HG02870 (cell line): ENCODE measurements at regions not wholly inside any gene's neighbourhood (a gene's known extent, or its start where the extent isn't known, plus 50 kb on each side); places are given as distances from the start of the nearest gene placed in this dataset.
A peak's percentile ranks its signal among the peaks of the same experiment; 100 is the strongest.

Experiments
- ATAC-seq: cut with Tn5 transposase; IDR thresholded peaks from one replicate; pipeline ENCODE4 v1.9.1; 2021; ENCODE audit warnings: mild to moderate bottlenecking, moderate library complexity; ENCODE audit not compliant: unreplicated experiment

DNA sequence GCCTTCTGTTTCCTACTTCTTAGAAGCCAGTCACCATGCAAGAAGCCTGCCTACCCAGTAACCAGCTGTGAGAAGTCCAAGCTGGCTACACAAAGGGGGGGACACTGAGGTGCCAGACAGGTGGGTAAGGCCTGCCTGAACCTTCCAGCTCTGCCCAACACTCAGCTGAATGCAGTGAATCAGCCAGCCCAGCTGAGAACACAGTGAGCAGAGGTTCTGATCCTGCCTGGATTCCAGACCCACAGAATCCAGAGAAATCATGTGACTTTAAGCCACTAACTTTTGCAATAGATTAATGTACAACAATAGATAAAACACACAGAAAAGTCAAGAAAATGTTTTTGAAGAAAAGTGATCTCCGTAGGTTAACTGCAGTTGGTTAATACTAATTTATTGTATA lies 151.7 kb downstream of the EFNB2 start:
- no peak for ATAC-seq

DNA sequence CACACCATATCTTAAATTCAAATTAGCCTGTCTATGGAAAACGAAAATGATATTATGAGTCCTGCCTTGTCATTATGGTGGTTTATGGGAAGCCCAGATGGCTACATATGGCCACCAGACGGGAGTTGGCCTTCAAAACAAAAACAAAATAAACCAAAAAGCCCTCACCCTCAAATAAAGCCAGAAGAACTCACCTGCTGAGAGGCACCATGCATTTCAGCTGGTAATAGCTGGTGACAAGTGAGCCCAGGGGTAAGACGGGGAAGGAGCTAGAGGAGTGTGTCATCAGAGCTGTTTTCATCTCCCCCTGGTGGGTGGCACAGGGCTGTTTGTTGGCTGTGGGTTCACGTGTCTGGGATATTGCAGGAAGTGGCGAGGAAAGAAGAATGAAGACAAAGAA lies 152.9 kb downstream of the EFNB2 start:
- ATAC-seq, result no peak

DNA sequence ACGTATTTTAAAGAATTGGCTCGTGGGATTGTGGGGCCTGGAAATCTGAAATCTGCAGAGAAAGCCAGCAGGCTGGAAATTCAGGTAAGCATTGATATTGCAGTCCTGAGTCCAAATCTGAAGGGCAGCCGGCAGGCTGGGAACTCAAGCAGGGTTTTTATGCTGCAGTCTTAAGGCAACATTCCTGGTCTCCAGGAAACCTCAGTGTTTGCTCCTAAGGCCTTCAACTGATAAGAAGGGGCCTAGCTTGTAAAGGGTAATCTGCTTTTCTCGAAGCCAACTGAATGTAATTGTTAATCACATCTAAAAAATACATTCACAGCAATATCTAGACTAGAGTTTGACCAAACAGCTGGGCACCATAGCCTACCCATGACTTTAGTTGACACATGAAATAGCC lies 154.4 kb downstream of the EFNB2 start:
- ATAC-seq, result no peak

DNA sequence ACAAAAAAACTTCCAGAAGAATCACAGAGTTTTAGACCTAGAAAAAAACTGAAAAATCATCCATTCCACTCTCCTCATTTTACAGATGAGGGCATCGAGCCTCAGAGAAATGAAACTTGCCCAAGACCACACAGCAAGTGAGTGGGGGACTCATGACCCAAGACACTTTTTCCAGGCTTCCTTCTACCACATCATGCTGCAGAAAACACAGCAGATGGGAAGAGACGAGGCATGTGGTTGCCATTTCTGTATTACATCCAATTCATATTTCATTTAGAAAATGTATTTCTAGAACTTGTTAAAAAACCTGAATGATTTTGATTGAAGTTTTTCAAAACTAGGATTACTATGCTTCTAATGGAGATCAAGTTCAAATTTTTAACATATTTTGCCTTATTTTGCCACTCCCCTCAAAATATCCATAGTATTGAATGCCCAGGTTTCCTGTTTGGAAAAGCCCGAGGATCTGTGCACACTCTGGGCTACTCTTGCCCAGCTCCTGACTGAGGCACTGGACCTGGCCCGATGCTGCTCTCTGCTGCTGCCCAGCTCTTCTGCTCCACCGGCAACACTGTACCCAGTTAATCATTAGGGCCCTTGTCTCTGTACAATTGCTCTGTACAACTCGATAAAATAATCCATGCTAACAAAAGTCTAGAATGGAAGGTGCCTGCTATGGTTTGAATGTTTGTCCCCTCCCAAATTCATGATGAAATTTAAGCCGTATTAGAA lies 157.4 kb downstream of the EFNB2 start:
- no peak for ATAC-seq

DNA sequence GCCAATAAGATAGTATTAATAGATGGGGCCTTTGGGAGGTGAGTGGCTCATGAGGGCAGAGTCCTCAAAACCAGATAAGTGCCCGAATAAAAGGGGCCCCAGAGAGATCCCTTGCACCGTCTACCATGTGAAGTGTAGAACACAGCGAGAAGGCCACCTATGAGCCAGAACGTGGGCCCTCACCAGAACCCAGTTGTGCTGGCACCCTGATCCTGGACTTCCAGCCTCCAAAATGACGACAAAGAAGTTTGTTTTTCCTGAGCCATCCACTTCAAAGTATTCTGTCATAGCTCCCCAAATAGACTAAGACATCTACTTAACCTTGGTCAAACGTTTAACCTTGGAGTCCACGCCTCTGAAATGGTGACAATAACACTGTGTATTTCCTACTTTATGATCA lies 158.1 kb downstream of the EFNB2 start:
- no peak for ATAC-seq

DNA sequence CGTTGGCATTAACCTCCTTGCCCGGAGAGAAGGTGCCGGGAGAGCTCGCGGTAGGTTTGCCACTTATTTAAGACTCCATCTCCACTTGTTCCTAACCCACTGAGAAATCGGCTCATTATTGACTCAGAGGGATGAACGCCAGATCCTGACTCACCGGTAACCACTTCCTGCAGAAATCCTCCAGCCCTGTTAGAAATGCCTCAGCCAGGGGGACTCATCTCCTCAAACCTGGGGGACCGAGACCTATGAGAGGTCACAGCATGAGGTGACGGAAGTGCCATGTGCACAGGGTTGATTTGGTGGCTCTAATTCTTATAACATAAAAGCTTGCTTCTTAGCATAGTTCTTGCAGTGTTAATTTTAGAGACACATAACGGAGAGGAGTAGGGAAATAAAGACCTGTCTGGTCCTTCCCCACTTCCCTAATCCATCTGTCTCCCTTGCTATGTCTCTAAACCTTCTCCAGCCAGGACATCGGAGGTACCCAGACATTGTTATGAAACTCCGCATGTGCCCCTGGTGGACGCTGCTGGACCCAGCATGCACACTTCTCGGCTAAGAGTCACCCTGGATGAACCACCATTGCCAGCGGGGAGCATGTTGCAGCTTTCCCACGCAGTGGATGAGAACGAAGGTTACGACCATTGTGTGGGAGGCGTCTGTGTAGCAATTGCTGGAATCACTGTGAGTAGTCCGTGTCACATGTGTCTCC lies 158.9 kb downstream of the EFNB2 start:
- no peak for ATAC-seq

DNA sequence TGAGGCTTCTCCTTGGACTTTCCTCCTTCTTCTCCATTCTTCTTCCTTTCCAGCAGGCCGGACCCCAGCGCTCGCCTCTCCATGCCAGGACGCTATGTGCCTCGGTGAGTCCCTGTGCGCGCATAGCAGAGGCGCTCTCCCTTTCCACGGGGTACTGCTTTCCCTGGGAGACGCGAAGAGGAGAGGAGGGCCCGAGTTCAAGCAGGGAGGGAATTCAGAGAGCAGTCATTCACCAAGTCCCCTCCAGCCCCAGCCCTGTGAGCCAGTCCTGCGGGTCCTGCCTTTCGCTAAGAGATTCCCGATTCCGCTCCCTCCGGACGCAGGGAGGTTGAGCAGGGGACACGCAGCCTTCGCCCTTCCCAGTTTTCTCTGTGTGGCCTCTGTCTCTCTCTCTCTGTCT lies 160.4 kb downstream of the EFNB2 start:
- no peak for ATAC-seq

DNA sequence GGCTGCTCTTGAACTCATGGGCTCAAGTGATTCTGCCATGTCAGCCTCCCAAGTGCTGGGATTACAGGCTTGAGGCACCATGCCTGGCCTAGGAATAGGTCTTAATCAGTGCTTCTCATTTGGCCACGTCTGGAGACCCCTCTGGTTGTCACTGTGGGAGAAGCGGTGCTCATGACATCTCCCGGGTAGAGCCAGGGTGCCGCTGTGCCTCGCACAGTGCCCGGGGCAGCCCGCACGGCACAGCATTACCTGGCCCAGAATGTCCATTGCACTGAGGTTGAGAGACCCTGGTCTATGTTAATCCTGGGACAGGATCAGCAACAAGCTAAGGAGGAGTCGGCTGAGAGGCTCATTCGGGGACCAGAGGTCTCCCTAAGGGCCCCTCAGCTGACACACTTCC lies 160.8 kb downstream of the EFNB2 start:
- no peak for ATAC-seq

DNA sequence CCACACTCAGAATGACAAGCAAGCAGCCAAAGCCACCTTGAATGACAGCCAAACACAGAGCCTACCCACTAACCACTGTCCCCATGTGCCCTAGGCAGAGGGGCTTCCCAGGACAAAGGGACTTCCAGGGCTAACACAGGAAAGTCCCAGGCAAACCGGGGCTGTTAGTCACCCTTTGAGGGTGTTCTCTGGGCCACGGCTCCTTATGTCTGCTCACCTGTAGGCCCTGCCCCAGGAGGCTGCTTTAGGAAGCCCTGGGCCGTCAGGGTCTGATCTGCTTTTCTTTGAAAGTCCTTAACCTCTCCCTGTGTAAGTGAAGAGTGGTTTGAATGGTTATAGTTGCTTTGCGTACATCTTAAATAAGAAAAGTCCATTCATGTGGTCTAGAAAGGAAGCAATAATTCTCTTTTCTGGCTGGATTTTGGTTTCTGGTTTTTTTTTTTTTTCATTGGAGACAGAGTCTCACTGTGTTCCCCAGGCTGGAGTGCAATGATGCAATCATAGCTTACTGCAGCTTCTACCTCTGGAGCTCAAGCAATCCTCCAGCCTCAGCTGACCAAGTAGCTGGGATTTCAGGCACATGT lies 161.4 kb downstream of the EFNB2 start:
- ATAC-seq, result peak; percentile 76

DNA sequence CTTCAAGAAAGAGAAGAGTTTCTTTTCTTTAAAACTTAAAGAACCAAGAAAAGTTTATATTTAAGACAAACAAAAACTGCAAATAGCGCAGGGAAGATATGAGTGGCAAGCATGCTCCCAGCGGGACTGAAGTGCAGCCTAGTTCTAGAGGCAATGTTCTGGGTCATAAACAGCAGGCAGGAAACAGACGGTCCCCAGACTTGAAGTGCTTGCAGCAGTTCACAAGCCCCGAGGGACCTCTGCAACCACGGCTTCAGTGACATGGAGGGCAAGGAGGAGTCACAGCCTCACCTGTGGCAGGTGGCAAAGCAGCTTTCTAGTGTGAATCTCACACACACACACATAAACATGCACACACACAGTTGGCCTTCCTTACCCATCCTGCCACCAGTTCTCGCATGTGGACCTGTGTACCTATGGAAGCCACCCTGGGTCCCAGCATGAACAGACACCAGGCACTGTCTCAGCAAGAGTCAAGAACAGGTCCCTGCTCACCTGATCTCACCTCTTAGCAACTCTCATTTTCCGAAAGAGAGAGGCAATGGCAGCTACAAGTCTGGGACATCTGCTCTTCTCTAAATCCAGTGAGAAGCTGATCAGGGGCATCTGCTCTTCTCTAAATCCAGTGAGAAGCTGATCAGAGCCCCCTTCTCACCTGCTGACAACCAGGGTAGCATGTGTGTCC lies 162.0 kb downstream of the EFNB2 start:
- ATAC-seq, result peak; percentile 43

DNA sequence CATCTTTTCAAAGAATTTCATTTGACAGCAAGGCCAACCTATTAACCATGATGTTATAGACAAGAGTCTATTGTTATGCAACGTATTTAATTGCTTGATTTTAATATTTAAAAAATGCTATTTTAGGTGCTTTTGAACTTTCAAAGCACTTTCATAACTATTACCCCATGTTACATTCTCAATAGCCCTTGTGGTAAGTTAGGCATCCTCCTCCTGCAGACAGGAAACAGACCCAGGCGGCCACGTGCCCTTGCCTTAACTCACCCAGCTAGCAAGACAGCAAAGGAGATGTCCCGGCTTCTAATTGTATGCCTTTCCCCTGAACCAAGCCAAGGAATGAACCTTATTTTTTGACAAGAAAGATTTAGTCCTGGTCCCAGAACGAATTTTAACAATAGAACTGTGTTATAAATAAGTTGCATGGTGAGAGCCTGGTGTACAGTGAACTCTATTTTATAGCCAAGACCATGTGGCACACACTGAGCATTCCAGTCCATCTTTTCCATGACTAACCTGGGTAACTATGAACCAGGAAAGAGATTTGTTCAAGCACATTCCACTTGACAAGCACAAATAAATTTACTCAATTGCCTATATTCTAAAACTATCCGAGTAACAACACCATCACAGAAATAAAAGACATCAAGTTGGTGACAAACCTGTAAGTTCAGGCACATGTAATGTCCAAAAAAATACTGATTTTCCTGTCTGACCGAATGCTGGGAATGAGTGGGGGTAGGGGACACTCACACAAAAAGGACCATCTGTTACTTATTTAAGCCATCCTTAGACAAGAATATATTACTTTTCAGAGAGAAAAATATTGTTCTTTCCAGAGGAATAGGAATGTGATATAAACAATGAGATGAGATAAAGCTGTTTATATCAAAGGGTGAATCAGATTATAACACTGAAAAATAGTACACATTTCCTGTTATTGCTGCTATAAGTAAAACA lies 163.0 kb downstream of the EFNB2 start:
- peak; percentile 36 for ATAC-seq

DNA sequence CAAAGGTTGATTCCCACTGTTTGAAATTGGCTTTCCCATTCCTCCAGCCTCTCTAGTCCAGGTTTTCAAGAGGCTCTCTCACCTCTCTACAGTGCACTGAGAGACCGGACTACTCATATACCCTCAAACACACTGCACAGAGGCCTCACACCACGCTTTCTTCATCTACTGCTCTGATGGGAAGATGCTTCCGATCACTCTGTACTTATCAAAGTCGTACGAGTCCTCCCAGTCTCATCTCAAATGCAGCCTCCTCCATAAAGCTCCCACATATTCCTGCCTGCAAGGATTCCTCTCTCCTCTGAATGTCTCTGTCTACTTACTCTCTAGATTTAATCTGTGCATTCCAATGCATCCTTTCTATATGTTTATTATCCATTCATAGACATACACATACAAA lies 164.4 kb downstream of the EFNB2 start:
- ATAC-seq, result no peak

DNA sequence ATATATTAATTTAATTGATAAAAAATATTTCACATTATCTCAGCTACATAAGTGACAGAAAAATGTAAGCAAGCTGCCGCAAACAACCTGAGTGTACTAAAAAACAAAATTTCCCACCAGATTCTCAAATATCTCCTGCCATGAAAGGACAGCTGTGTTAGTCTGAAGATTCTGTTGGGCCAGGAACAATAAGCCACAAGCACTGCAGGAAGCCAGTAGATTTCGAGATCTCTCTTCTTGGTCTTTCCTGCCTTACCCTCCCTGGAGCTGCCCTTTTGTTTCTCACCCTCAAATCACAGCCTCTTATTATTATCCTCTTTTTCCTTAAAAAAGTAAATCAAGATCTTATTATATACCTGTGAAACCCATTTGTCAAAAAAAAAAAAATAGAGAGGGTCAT lies 165.6 kb downstream of the EFNB2 start:
- no peak for ATAC-seq

DNA sequence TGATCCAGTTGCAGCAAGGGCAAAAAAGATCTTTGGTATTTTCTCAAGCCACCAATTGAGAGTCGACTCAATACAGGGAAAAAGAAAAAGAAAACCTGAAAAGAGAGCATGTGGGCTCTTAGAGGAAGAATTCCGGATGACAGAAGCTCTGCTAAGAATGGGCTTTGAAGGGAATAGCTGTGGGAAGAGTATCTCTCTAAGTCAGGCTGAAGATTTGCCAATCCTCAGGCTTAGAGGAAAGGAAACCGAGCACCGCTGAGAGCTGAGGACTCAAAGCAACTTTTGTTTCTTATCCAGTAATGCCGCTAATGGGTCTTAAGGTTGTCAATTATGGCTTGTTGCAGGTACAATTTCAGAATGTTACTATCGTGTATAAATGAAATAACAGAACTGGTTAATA lies 166.4 kb downstream of the EFNB2 start:
- ATAC-seq, result no peak

DNA sequence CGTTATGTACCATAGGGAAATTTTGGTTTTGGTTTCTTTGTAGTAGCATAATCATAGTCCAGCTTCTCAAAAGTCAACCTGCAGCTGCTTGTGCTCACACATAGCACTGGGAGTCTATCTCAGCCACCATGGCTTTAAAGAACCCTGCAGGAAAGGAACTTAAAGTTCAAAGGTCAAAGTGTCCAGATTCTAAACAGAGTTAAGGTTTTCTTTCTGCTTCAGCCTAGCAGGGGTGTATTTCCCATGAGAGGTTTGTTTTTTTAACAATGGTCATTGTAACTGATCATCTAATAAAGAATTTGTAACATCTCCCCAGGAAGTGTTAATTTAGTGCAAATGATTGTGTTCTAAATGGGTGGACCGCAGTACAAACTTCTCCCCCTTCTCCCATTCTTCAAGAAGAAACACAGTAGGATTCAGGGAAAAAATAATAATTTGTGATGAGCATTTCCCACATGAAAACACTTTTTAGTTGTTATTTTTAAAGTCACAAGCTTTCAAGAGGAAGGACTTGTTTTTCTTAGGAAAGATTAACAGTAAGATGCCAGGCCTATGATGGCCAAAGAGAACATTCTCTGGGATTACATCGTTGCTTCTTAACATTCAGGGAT lies 168.0 kb downstream of the EFNB2 start:
- ATAC-seq, result no peak

DNA sequence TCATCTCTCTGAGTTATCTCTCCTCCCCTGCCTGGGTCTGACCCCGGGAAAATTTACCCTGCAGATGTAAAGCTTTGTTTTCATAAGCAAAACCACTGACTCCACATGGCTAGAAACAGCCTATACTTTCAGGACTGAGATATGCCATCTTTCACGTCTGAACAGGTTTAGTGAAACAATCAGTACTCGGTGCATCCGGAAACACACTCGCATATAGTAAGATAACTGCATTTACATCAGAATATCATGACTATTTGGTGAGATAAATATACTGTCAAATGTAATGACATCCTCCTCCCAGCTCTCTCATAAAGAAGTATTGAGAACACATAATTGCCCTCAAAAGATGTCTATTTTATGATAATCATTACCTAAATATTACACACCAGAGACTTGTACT lies 172.8 kb downstream of the EFNB2 start:
- ATAC-seq, result no peak

DNA sequence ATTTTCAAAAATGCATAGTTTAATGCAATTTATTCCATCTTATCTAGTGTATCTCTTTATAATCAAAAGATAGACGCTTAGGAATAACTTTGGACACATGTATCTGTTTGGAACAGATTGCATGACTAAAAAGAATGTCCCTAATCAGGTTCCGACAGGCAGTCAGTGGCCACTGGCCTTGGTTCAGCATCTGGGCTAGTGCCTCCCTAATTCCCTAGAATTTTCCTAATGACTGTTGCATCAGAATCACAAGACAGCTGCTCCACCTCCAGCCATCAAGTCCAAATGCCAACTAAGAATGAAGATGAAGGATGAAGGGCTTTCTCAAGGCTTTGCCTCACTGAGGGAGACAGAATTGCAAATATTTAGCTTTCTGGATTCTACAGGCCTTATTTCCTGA lies 173.8 kb downstream of the EFNB2 start:
- no peak for ATAC-seq

DNA sequence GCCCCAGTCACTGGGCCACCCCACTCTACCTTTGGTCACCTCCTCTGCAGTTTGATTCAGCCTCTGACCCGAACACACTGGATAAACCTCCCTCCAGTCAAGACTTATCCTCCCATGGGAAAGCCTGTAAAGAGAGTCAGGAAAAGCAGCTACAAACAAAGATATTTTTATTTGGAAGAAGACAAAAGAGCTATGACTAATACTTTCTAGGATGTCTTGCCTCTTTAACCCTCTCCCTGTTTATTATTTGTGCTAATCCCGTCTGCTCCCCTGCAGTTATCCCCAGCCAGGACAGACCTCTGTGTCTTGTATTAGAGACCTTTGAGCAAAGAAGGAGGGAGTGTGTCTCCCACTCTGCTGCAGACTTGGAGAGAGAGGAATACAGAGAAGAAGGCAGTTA lies 178.3 kb downstream of the EFNB2 start:
- ATAC-seq, result no peak

DNA sequence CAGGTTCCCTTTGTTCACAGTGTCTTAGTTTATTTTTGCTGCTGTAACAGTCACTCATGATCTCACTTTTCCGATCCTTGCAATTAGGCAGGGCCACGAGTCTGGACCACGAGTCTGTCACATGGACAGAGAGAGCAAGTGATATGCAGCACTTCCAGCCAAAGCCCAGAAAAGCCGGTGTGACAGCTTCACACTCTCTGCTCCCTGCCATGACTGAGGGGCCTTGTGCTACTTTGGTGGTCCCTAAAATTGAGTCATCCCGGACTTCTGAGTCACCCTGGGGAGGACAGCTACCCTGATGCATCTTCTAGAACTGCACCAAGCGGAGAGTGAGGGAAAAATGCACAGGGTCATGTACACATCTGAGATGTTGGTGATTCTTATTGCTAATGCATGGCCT lies 179.6 kb downstream of the EFNB2 start:
- ATAC-seq, result no peak

DNA sequence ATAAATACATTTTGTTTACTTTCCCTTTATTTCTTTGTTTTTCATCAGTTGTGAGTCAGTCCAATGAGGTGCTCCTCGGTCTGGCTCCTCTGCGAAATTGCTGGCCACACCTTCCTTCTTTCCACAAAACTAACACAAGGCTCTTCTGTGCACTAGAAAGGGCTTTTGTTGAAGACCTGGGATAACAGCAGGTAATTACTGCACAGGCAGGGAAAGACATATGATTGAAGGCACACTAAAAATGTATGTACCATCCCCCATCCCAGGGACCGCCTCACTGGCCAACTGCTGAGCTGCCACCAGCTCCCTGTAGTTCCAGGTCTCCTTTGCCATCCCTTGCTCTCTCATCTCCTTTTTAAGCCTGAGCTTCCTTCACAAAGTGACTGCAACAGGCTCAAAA lies 180.5 kb downstream of the EFNB2 start:
- ATAC-seq, result no peak
